ENCODE measurements at regions not wholly inside any gene's neighbourhood (a gene's known extent, or its start where the extent isn't known, plus 50 kb on each side); places are given as distances from the start of the nearest gene placed in this dataset.

DNA sequence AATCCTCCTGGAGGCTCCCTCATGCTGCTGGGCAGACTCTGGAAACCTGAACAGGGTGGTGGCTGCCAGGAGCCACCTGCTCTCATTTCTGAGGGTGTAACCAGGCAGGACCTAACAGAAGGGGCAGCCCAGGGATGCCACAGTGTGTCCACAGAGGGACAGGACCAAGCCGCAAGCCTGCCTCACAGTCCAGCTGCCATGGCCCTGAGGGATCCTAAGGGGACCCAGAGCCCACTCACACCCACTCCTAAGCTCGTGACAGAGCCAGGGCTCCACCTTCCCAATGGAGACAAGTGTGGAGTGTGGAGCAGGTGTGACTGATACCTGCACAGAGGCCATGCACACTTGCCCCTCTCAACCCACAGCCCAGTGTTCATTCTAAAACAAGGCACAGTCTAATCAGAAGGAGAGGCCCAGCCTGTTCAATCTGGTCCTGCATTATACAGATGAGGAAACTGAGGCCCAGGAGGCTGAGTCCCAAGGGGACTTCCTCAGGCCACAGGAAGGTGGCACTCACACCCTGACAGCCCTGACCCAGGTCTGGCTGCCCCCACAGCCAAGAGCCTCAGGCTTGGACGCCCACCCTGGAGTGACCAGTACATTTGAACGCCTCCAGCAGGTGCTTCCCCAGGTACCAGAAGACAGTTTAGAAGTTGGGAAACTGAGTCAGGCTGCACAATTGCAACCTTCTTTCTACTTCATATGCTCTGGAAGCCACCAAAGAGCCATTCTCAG, 220.1 kb downstream of the TUBA3C start:
- Histone ChIP-seq H3K4me3 (no peak overlapping the region), H3K4me1 (no peaks in the 10 kb centered on the region), H3K27ac (no peak overlapping the region), H3K27me3 (ENCODE audit: insufficient read depth in 3 of 3, low read length in 2 of 3) (no peaks in the 10 kb centered on the region), H3K36me3 (ENCODE audit: insufficient read depth in 1 of 2, low read depth in 1 of 2) (no peaks in the 10 kb centered on the region), H3K9me3 (no peaks in the 10 kb centered on the region)
- ATAC-seq: no peak
- TF ChIP-seq, protein P1, sequence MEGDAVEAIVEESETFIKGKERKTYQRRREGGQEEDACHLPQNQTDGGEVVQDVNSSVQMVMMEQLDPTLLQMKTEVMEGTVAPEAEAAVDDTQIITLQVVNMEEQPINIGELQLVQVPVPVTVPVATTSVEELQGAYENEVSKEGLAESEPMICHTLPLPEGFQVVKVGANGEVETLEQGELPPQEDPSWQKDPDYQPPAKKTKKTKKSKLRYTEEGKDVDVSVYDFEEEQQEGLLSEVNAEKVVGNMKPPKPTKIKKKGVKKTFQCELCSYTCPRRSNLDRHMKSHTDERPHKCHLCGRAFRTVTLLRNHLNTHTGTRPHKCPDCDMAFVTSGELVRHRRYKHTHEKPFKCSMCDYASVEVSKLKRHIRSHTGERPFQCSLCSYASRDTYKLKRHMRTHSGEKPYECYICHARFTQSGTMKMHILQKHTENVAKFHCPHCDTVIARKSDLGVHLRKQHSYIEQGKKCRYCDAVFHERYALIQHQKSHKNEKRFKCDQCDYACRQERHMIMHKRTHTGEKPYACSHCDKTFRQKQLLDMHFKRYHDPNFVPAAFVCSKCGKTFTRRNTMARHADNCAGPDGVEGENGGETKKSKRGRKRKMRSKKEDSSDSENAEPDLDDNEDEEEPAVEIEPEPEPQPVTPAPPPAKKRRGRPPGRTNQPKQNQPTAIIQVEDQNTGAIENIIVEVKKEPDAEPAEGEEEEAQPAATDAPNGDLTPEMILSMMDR (IDR thresholded peaks at IDR 0.05): no peak
- no peak for DNase-seq
- WGBS, 3 donors: 46 to 69% (median 55%) methylated on average over 4 of the region's 4 CpGs
- intact Hi-C loops (cut with DNase I): no loop called here

DNA sequence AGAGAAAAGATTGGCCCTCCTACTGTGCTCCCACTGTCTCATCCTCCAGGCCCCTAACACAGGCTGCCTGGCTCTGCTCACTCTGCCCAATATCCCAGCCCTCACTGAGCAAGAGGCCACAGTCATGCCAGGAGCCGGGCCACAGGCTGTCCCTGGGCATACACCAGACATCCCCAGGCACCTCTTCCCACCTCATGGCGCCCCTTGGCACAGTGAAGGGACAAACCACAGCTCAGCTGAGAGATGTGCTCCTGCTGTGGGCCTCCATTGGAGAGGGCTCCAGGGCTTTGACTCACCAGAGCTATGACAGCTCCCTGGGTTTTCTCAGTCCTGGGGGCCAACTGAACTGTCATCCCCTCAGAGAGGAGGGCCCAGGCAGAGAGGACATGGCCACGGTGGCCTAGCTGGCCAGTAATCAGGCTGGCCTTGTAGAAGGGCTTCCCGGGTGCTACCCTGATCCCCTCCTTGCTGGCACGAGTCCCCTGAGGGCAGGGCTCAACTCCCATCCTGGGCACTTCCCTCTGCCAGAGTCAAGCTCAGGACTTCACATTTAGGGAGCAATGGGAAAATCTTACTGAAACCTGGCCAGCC, 220.9 kb downstream of the TUBA3C start:
- Histone ChIP-seq H3K27me3 (ENCODE audit: insufficient read depth in 3 of 3, low read length in 2 of 3) (no peaks in the 10 kb centered on the region), H3K4me3 (no peak overlapping the region), H3K9me3 (no peaks in the 10 kb centered on the region), H3K36me3 (ENCODE audit: insufficient read depth in 1 of 2, low read depth in 1 of 2) (no peaks in the 10 kb centered on the region), H3K4me1 (no peaks in the 10 kb centered on the region), H3K27ac (no peak overlapping the region)
- no peak for DNase-seq
- intact Hi-C loops (cut with DNase I): no loop called here
- WGBS, 3 donors: 57 to 73% (median 63%) methylated on average over 5 of the region's 5 CpGs
- no peak for ATAC-seq
- TF ChIP-seq, protein P1 (IDR thresholded peaks at IDR 0.05): no peak

GRCh38 chr13:18959996-18960395, 221.6 kb downstream of the TUBA3C start:
- DNase-seq: no peak
- no peaks in the 10 kb centered on the region for H3K9me3 ChIP-seq
- 74 to 80% (median 77%) methylated on average over 6 of the region's 6 CpGs for whole genome bisulfite sequencing, 3 donors

GRCh38 chr13:18959229-18959628, 222.4 kb downstream of the TUBA3C start:
- no peaks in the 10 kb centered on the region for H3K4me1 ChIP-seq
- ATAC-seq (no peak), DNase-seq (no peak)
- no peaks in the 10 kb centered on the region for H3K27me3 ChIP-seq (ENCODE audit: insufficient read depth in 3 of 3, low read length in 2 of 3)
- intact Hi-C loops (cut with DNase I): no loop called here
- TF ChIP-seq, protein P1 (IDR thresholded peaks at IDR 0.05): no peak
- no peaks in the 10 kb centered on the region for H3K36me3 ChIP-seq (ENCODE audit: insufficient read depth in 1 of 2, low read depth in 1 of 2)
- H3K27ac ChIP-seq: no peak overlapping the region
- WGBS, 3 donors: 57 to 62% (median 58%) methylated on average over 2 of the region's 2 CpGs
- H3K9me3 ChIP-seq: no peaks in the 10 kb centered on the region
- no peak overlapping the region for H3K4me3 ChIP-seq

More at GRCh38 chr13:18959996-18960395, 221.6 kb downstream of the TUBA3C start:
- ATAC-seq: no peak
- TF ChIP-seq, protein P1 (IDR thresholded peaks at IDR 0.05): no peak
- no peaks in the 10 kb centered on the region for H3K36me3 ChIP-seq (ENCODE audit: insufficient read depth in 1 of 2, low read depth in 1 of 2)
- intact Hi-C loops (cut with DNase I): no loop called here
- no peak overlapping the region for H3K4me3 ChIP-seq
- no peaks in the 10 kb centered on the region for H3K4me1 ChIP-seq
- no peak overlapping the region for H3K27ac ChIP-seq
- no peaks in the 10 kb centered on the region for H3K27me3 ChIP-seq (ENCODE audit: insufficient read depth in 3 of 3, low read length in 2 of 3)
